Skeletal muscle cell (primary cell): ENCODE measurements at regions not wholly inside any gene's neighbourhood (a gene's known extent, or its start where the extent isn't known, plus 50 kb on each side); places are given as distances from the start of the nearest gene placed in this dataset.

Experiments
- DNase-seq: peaks from one replicate; pipeline ENCODE4 v3.0.0-alpha.2; 2010; ENCODE audit warnings: low read depth
- H3K4me3 ChIP-seq: 2 replicates; pipeline ENCODE4 v1.5.1; 2011; ENCODE audit warnings: low read depth, mild to moderate bottlenecking, control low read depth, low read length, moderate library complexity

DNA sequence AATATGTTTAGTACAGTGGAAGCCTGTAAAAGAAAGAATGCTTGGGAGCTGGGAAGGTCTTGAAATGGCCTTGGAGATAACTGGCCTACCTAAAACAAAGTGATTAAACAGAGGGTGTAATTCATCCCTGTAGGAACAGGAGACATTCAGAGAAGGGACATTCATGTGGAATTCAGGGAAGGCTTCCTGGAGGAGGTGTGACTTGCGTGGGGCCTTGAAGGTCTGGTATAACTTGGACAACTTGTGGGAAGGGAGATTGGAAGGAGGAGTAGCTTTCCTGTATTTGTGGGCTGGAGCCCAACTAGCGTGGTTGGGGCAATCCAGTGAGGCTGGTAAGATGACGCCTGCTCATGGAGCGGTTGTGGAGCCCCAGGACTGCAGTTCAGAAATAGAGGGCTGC lies 156.4 kb downstream of the AACS start:
- DNase-seq: no peak
- no peak overlapping the region for H3K4me3 ChIP-seq

DNA sequence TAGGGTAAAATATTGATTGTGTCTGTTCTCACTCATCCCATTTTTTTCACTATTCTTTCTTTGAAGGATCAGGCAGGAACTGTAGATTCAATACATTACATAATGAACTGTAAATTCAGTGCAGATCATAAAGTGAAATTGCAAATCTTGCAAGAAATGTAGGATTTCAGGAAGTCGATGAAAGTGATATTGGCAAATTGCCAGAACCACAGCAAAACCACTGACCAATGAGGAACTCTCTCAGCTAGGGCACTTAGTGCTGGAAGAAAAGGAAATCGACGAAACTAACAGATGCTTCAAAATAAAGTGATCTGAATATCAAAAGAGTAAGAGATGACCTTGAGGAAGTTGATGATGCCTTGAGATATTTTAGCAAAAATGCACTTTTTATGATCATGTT lies 157.6 kb downstream of the AACS start:
- no peak overlapping the region for H3K4me3 ChIP-seq

DNA sequence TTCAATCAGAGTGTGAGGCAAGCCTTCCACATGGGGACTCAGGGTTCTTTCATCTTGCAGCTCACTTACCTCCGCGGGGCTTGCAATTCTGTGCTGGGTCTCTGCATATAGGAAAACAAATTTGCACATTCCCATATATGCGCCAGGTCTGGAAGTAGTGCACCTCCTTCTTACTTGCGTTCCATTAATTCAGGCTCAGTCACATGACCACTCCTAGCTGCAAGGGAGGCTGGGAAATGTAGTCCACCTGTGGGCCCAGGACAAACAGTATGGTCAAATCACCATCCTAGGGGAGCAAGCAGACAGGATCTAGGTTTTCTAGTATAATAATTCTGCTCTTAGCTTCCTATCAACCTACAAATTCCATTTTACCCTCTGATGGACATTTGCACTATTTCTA lies 160.4 kb downstream of the AACS start:
- no peak for DNase-seq
- no peak overlapping the region for H3K4me3 ChIP-seq

More for the DNA sequence above, 157.6 kb downstream of the AACS start:
- no peak for DNase-seq

GRCh38 chr12:125228519-125229260 lies 163.5 kb downstream of the AACS start:
- no peak for DNase-seq
- H3K4me3 ChIP-seq: no peak overlapping the region

GRCh38 chr12:125229878-125230530 lies 164.8 kb downstream of the AACS start:
- no peak for DNase-seq
- H3K4me3 ChIP-seq: no peak overlapping the region

DNA sequence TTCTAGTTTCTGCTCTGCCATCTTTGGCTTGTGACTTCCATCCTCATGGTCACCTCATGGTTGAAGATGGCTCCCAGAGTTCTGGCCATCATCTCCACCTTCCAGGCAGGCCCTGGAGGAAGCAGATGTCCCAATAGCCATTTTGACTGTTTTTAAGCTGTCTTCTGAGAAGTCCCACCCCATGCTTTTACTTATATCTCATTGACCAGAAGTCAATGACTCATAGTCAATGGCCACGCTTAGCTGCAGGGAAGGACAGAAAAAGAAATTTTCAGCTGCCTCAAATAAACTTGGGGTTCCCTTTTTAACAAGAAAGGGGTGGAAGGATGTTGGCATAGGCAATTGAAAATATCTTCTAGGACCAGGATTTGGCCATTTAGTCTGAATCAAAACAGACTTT lies 168.1 kb downstream of the AACS start:
- no peak for DNase-seq
- no peak overlapping the region for H3K4me3 ChIP-seq

DNA sequence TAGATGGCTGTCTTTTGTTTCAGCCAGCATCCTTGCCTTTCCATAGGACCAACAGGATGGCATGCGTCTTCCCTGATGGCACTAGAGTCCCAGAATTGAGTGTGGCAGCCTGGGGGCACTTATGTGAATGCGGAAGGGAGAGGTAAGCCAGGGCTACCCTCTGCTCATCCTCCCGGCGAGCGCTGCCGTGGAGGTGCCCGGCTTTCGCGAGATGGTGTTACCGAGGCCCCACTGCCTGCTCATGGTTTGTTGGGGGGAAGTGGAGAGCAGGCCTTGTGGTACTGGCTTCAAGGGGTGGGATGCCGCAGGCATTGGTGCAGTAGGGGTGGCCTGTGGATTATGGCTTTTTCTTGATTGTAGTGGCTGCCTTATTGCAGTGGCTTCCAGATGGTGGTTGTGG lies 174.3 kb downstream of the AACS start:
- no peak for DNase-seq
- no peak overlapping the region for H3K4me3 ChIP-seq

DNA sequence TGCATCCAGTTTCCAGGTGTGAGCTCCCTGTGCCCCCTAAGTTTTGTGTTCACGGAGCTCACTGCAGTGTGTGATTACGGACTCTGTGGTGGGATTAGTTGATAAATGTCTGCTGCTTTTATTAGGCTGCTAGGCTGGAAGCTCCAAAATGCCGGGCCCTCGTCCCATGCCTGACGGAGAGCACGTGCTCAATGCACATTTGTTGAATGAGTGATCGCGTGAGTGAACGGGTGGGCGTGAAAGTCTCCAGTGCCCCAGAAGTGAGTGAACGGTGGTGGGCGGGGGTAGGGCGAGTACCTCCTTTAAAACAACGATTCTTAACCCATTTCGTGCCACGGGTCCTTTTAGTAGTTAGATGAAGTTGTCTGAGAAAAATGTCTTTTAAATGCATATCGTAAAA lies 175.5 kb downstream of the AACS start:
- DNase-seq: no peak
- H3K4me3 ChIP-seq: no peak overlapping the region

- no peak overlapping the region for H3K4me3 ChIP-seq
- DNase-seq: no peak
Observed at GRCh38 chr12:125243811-125244210, 178.6 kb downstream of the AACS start.

DNA sequence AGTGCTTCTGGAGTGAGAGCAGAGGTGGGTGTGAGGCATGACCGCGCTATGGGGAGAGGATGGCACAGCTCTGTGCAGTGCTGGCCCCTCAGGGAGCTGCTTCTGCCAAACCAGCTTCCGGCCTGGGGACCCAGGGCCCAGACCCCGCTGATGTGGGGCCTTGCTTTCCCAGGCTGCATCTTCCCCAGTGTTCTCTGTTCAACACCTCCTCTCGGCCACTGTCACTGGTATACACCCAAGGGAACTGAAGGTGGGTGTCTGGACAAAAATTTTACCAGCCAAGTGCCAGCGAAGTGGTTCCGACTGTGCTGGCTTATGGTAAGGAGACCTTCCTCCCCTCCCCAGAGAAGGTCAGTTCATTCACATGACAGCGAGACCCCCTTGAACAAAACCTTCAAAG lies 179.1 kb downstream of the AACS start:
- no peak for DNase-seq
- H3K4me3 ChIP-seq: no peak overlapping the region

GRCh38 chr12:125245581-125246557 lies 180.6 kb downstream of the AACS start:
- H3K4me3 ChIP-seq: no peak overlapping the region
- DNase-seq: no peak

DNA sequence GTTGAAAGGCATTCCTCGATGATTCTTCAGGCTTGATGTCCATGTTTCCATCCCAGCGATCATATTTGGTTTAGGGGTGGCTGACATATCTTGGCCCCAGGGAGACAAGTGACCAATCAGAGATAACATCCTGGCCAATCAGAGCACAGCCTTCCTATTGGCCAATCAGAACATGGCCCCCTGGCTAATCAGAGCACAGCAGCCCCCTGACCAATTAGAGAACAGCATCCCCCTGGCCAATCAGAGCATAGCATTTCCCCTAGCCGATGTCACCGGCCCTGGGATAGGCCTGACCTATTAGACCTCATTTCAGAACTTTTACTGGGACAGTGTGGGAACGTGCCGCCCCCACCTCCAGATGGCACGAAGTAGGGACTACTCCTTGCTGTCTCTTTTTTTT lies 182.2 kb downstream of the AACS start:
- no peak overlapping the region for H3K4me3 ChIP-seq
- no peak for DNase-seq

DNA sequence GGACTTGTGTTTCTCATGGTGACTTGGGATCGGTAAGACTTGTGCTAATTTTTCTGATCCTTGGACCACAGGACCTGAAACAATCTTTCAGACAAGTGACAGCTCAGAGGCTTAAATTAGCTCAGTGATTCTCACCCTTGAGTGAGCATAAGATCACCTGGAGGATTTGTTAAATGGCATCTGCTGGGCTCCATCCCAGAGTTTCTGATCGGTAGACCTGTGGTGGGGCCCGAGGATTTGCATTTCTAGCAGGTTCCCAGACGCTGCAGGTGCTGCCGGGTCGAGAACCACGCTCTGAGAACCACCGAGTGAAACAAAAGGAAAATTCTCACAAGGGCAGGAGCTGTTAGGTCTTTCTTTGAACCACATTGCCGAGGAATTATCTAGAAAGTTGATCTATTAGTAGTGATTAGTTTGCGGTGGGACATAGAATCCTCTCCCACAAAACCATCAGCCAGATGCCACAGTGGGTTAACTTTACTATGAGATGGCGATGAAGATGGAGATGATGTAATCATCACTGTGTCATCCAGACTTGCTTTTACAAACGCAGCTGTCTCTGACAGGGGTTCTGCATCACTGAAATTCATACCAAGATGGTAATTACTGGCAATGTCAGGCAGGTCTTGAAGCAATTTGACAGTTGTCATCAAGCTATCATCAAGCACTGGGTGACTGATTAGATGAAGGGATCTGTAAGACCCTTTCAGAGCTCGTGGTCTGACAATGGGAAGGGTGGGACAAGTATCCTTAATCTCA lies 184.0 kb downstream of the AACS start:
- H3K4me3 ChIP-seq: no peak overlapping the region

DNA sequence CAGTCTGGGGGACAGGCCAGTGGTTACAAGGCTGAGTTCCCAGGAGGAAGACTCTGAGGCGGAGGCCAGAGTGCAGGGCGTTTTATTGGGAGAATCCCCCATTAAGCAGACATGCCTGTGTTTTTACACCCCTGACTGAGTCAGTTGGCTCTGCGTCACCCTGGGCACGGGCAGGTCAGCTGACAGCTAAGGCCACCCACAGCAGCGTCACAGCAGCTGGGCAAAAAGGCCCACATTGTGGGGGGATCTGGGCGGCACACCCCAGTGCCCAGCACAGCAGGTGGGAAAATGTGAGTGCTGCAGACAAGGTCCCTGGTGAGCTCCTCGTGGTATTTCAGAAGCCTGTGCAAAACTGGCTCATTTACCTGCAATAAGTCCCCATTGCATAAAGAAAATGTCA lies 184.7 kb downstream of the AACS start:
- no peak for DNase-seq
- no peak overlapping the region for H3K4me3 ChIP-seq

More for the DNA sequence above, 184.0 kb downstream of the AACS start:
- DNase-seq: peak; percentile 14

GRCh38 chr12:125254236-125254635 lies 189.0 kb downstream of the AACS start:
- no peak for DNase-seq
- H3K4me3 ChIP-seq: no peak overlapping the region

GRCh38 chr12:125254856-125255255 lies 189.6 kb downstream of the AACS start:
- H3K4me3 ChIP-seq: no peak overlapping the region
- no peak for DNase-seq

- no peak overlapping the region for H3K4me3 ChIP-seq
- DNase-seq: no peak
Observed at GRCh38 chr12:125255935-125256633, 190.8 kb downstream of the AACS start.

- H3K4me3 ChIP-seq: no peak overlapping the region
- DNase-seq: no peak
Observed at GRCh38 chr12:125256634-125256936, 191.3 kb downstream of the AACS start.
